ENCODE measurements at regions not wholly inside any gene's neighbourhood (a gene's known extent, or its start where the extent isn't known, plus 50 kb on each side); places are given as distances from the start of the nearest gene placed in this dataset.

GRCh38 chr3:111244760-111245159 lies 173.1 kb downstream of the NECTIN3 start:
- no peak for TF ChIP-seq JUND (IDR thresholded peaks at IDR 0.05; ENCODE audit: low read depth)

DNA sequence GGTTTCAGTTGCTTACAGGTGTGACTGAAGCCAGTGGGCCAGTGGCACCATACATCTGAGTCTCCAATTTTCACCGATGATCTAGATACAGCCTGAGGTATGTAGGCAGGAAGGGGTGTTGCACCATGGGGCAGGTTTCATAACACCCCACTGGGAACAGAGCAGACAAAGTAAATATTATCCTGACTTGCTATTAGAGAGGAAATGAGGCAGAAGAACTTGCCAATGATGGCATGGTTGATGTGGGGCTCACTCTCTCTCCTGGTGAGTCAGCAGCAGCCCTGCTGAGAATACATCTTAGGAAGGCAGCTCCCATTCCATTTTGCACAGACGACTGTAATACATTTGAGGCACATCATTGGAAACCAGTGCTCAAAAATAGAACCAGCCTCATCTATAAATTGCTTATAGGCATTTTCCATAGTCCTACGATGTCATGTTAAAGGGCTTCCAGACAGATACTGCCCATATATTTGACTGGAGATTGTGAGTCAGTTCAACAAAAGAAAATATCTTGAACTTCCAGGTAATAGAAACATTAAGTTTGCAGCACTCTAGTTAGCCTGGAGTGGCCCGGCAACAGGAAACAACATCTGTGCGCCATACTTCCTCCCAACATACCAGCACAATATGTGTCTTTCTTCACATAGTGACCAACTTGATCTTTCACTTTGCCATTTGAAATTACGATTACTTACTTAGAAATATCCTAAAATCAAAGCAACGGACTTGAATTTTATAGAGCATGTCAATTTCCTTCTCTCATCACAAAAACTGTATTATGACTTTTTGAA lies 175.5 kb downstream of the NECTIN3 start:
- in situ Hi-C loops (cut with HindIII; ENCODE audit: low pct_unique_long_range_greater_than_20kb, low sequenced_read_pairs): no loop called here
- no peak for TF ChIP-seq JUND (IDR thresholded peaks at IDR 0.05; ENCODE audit: low read depth)
- DNase-seq (ENCODE audit: low read depth in 1 of 2, low spot score in 1 of 2): no peak

More at GRCh38 chr3:111244760-111245159, 173.1 kb downstream of the NECTIN3 start:
- DNase-seq (ENCODE audit: low read depth in 1 of 2, low spot score in 1 of 2): no peak
- in situ Hi-C loops (cut with HindIII; ENCODE audit: low pct_unique_long_range_greater_than_20kb, low sequenced_read_pairs): no loop called here

- no peak for DNase-seq (ENCODE audit: low read depth in 1 of 2, low spot score in 1 of 2)
- in situ Hi-C loops (cut with HindIII; ENCODE audit: low pct_unique_long_range_greater_than_20kb, low sequenced_read_pairs): no loop called here
- no peak for TF ChIP-seq JUND (IDR thresholded peaks at IDR 0.05; ENCODE audit: low read depth)
Measured at GRCh38 chr3:111248406-111248805, 176.8 kb downstream of the NECTIN3 start.

GRCh38 chr3:111249421-111249820 lies 177.8 kb downstream of the NECTIN3 start:
- no peak for DNase-seq (ENCODE audit: low read depth in 1 of 2, low spot score in 1 of 2)
- in situ Hi-C loops (cut with HindIII; ENCODE audit: low pct_unique_long_range_greater_than_20kb, low sequenced_read_pairs): no loop called here
- TF ChIP-seq JUND (IDR thresholded peaks at IDR 0.05; ENCODE audit: low read depth): no peak

DNA sequence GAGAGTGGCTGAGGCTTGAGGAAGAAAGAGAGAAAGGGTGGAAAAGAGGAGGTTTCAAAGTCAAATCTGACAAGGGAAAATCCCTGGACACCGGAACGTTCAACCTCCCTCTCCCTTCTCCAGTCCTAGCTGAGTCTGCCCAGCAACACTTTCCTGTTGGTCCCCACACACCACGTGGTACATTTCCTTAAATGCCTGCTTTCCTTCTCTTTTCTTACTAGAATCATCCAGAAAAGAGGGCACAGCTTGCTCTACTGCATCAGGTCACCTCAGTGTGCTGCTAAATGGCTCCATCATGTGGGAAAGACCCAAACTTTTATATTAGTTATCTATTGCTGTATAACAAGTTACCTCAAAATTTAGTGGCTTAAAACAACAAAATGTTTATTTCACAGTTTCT lies 181.2 kb downstream of the NECTIN3 start:
- in situ Hi-C loops (cut with HindIII; ENCODE audit: low pct_unique_long_range_greater_than_20kb, low sequenced_read_pairs): no loop called here
- no peak for TF ChIP-seq JUND (IDR thresholded peaks at IDR 0.05; ENCODE audit: low read depth)
- peak; percentile 31 to 32 for DNase-seq (ENCODE audit: low read depth in 1 of 2, low spot score in 1 of 2)

DNA sequence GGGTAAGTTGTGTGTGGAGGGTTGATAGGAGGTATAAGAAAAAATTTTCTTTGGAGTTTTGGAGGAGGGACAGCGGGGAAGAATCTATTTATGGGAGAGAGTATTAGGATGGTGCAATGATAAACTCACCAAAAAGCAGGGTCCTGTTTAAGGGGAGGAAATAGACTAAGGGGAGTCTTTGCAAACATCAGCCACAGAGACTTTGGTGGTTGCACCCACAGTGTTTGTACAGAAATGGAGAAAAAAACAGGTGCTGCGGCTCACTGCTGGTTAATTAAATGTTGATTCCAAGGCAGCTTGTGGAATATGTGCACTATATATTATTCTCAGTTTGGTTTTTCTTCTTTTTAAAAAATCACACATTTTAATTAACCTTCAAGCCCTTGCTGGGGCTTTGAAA lies 182.1 kb downstream of the NECTIN3 start:
- no peak for DNase-seq (ENCODE audit: low read depth in 1 of 2, low spot score in 1 of 2)
- TF ChIP-seq JUND (IDR thresholded peaks at IDR 0.05; ENCODE audit: low read depth): no peak
- in situ Hi-C loops (cut with HindIII; ENCODE audit: low pct_unique_long_range_greater_than_20kb, low sequenced_read_pairs): no loop called here

- in situ Hi-C loops (cut with HindIII; ENCODE audit: low pct_unique_long_range_greater_than_20kb, low sequenced_read_pairs): no loop called here
- no peak for TF ChIP-seq JUND (IDR thresholded peaks at IDR 0.05; ENCODE audit: low read depth)
Measured at GRCh38 chr3:111260878-111261277, 189.3 kb downstream of the NECTIN3 start.

DNA sequence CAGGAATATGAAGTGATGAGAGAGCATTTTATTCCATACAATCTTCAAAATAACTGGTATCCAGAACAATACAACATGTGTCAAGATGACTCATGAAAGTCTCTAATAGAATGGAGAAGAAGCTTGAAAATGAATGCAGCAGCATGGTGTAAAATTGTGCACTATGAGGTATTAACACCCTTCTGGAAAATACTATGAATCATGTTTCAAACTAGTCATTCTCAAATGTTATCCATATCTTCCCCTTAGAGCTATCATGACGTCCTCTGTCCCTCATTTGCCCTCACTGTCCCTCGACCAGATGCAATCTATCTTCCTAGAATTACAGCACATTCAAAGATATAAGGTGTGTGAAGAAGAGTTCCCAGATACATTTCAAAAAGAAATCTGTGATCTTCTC lies 198.2 kb downstream of the NECTIN3 start:
- in situ Hi-C loops (cut with HindIII; ENCODE audit: low pct_unique_long_range_greater_than_20kb, low sequenced_read_pairs): no loop called here
- no peak for TF ChIP-seq JUND (IDR thresholded peaks at IDR 0.05; ENCODE audit: low read depth)
- no peak for DNase-seq (ENCODE audit: low read depth in 1 of 2, low spot score in 1 of 2)

More at GRCh38 chr3:111260878-111261277, 189.3 kb downstream of the NECTIN3 start:
- no peak for DNase-seq (ENCODE audit: low read depth in 1 of 2, low spot score in 1 of 2)

DNA sequence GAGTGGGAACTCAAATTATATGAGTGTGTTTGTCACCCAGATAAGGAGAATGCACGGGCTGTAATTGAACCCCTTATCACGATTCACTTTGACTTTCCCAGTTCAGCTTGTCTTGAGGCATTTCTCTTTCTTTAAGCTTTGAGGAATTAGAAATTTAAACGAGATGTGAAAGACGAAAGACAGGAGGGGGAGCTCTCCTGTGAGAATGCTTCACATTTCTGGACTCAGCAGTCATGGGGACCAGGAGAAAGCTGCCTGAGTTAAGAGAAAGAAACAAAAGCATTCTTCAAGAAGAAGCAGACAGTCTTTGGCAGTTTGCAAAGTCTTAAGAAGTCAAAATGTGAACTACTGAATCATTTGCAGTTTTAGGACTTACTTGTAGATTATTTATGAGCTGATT lies 205.6 kb downstream of the NECTIN3 start:
- DNase-seq (ENCODE audit: low read depth in 1 of 2, low spot score in 1 of 2): peak in 1 of 2 experiments; percentile 5
- in situ Hi-C loops (cut with HindIII; ENCODE audit: low pct_unique_long_range_greater_than_20kb, low sequenced_read_pairs): no loop called here
- TF ChIP-seq JUND (IDR thresholded peaks at IDR 0.05; ENCODE audit: low read depth): no peak

GRCh38 chr3:111278959-111279358 lies 207.3 kb downstream of the NECTIN3 start:
- DNase-seq (ENCODE audit: low read depth in 1 of 2, low spot score in 1 of 2): no peak
- in situ Hi-C loops (cut with HindIII; ENCODE audit: low pct_unique_long_range_greater_than_20kb, low sequenced_read_pairs): no loop called here
- TF ChIP-seq JUND (IDR thresholded peaks at IDR 0.05; ENCODE audit: low read depth): no peak

DNA sequence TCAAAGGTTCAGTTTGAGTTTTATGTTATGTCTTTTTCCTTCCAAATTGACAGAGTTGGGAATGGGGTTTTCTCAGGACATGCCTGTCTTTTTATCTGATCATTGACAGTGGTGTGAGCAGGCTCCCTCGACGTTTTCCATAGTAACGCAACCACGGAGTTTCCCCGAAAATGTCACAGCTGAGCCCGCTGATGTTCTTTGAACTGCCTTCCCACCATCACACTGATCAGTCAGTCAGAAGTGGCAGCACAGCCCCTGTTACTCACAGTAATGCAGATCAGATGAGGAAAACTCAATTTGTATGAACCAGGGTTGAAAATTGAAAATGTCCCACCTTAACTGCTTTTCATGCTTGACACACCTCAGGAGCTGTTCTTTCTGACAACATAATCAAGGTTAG lies 210.4 kb downstream of the NECTIN3 start:
- DNase-seq (ENCODE audit: low read depth in 1 of 2, low spot score in 1 of 2): no peak
- in situ Hi-C loops (cut with HindIII; ENCODE audit: low pct_unique_long_range_greater_than_20kb, low sequenced_read_pairs): no loop called here
- TF ChIP-seq JUND (IDR thresholded peaks at IDR 0.05; ENCODE audit: low read depth): no peak

DNA sequence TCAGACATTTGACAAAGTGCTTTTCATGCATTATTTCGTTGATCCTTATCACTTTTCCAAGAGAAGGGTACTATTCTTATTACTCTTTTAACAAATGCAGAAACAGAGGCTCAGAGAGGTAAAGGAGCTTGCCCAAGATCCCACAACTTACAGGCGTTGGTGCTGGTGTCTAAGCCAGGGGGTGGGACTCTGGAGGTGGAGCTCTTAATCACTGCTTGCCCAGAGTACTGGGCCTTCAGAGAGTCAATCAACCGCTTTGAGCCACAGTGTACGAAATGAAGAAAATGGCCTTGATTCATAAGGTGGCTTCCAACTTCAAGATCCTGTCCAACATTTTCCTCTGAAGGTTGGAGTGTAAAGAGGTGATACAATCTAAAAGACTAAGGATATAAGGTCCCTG lies 211.5 kb downstream of the NECTIN3 start:
- no peak for DNase-seq (ENCODE audit: low read depth in 1 of 2, low spot score in 1 of 2)
- in situ Hi-C loops (cut with HindIII; ENCODE audit: low pct_unique_long_range_greater_than_20kb, low sequenced_read_pairs): no loop called here
- no peak for TF ChIP-seq JUND (IDR thresholded peaks at IDR 0.05; ENCODE audit: low read depth)

DNA sequence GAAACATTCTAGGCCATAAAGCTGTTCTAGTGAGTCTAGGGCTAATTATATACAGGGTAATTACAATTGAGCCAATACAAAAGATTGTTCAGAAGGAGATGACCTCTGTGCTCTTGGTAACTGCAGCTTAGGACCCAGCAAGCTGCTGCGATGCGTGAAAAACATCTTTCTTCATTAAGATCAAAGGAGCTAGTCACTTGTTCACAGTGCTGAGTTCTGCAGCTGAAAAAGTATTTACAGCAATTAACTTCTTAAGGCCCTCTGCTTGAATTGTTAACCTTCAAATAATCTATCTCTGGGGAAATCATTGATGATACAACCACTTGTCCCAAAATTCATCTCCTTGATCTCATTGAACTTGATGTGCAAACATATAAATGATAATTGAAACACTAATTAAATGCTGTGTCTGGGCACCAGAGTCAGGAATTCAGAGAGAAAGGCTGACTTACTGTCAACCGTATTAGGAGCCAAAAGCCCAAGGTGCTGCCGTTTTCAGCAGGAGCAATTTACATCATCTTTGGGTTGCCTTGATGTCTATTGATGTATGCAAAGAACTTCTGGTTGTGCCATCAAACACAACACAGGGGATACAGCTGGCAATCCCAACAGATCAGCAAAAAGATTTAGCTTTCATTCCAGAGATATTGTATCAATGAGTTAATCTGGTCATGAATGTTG lies 213.0 kb downstream of the NECTIN3 start:
- no peak for DNase-seq (ENCODE audit: low read depth in 1 of 2, low spot score in 1 of 2)
- no peak for TF ChIP-seq JUND (IDR thresholded peaks at IDR 0.05; ENCODE audit: low read depth)
- in situ Hi-C loops (cut with HindIII; ENCODE audit: low pct_unique_long_range_greater_than_20kb, low sequenced_read_pairs): no loop called here
